ENCODE measurements at regions not wholly inside any gene's neighbourhood (a gene's known extent, or its start where the extent isn't known, plus 50 kb on each side); places are given as distances from the start of the nearest gene placed in this dataset.

DNA sequence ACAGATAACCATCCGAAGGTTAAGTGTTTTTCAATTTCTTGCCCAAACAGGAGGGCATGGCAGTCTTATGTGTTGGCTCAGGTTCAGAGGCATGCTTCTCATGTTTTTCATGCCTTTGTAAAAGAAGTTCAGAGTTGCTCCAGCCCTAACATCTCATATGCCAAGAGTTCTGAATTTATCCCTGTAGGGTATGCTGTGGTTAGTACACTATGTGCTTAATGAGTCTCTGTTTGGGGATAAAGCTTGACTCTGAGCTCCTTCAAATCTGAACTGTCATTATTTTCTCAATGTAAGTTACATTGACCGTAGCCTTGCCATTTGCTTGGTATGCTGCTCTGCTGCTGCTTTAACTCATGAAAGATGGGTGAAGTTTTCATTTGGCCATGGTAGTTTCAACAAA, 67.9 kb upstream of the PNPT1 start:
- no peaks in the 10 kb centered on the region for H3K9me3 ChIP-seq (ENCODE audit: control insufficient read depth, low read length, poor library complexity, severe bottlenecking)
- Mint-ChIP-seq H3K4me3 (no peak overlapping the region), H3K27me3 (peaks cover 65% of the 10 kb centered on the region), H3K27ac (no peak overlapping the region), H3K36me3 (ENCODE audit: low read depth) (no peaks in the 10 kb centered on the region), H3K4me1 (no peaks in the 10 kb centered on the region)
- DNase-seq = no peak
- ATAC-seq = no peak

DNA sequence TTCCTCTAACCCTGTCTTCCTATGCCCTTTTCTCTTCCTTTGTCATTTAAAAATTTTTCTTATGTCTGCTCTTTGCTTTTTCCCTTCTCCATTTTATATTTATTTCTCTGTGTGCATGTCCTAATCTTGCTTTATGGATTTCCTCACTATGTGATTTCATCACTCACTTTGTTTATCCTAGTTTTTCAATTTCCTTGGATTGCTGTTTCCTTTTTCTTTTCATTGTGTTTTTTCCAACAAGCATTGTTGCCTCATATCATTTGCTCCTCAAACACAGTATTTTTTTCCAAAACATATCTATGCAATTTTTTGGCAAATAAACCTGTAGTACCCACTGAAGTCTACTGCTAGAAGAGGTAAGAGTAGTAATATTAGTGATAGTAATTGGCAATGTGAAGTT, 67.4 kb upstream of the PNPT1 start:
- H3K9me3 ChIP-seq (ENCODE audit: control insufficient read depth, low read length, poor library complexity, severe bottlenecking) = no peaks in the 10 kb centered on the region
- H3K27me3 Mint-ChIP-seq = peaks cover 65% of the 10 kb centered on the region
- ATAC-seq (no peak), DNase-seq (no peak)
- H3K27ac Mint-ChIP-seq = no peak overlapping the region
- H3K36me3 Mint-ChIP-seq (ENCODE audit: low read depth) = no peaks in the 10 kb centered on the region
- H3K4me1 Mint-ChIP-seq = no peaks in the 10 kb centered on the region
- no peak overlapping the region for H3K4me3 Mint-ChIP-seq

DNA sequence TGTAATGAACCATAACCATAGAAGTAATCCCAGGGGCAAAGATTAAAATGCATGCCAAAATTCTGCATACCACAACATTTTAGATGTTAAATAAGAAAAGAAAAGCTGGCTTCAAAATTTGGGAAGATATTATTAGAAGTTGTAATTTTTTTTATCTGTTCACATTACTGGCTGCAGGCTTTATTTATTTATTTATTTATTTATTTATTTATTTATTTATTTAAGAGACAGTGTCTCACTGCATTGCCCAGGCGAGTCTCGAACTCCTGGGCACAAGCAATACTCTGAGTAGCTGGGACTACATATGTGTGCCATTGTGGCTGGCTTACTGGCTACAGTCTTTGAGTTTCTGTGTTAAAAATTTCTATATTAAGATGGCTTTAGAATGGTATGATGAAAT, 66.5 kb upstream of the PNPT1 start:
- Mint-ChIP-seq H3K4me1 (no peaks in the 10 kb centered on the region), H3K36me3 (ENCODE audit: low read depth) (no peaks in the 10 kb centered on the region), H3K27ac (no peak overlapping the region), H3K27me3 (peaks cover 58% of the 10 kb centered on the region), H3K4me3 (no peak overlapping the region)
- ATAC-seq (no peak), DNase-seq (no peak)
- no peaks in the 10 kb centered on the region for H3K9me3 ChIP-seq (ENCODE audit: control insufficient read depth, low read length, poor library complexity, severe bottlenecking)

DNA sequence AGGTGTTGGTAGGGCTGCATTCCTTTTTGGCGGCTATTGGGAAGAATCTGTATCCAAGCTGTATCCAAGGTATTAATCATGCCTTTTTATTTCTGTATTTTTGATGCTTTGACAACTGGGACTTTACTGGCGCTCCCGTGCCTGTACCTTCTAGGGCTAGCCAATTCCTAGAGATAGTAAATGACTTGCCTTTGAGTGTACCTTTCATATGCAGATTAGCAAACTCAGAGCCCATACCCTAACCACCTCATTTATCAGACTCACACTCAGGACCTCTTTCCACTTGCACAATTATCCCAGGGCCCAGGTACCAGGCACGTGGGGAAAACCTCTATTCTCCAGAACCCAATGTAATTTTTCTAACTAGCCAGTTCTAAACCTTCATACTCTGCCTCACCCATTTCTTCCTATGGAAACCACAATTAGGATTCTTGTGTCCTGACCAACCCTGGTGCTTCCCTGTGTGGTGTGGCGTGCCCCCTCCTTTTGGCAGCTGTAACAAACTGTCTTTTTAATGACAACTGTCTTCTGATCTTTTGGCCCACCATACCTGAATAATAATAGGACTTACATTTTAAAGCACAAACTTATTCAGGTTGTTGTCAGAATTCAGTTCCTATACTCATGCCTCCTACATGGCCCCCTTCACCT, 65.8 kb upstream of the PNPT1 start:
- no peaks in the 10 kb centered on the region for H3K9me3 ChIP-seq (ENCODE audit: control insufficient read depth, low read length, poor library complexity, severe bottlenecking)
- DNase-seq = no peak
- Mint-ChIP-seq H3K4me1 (no peaks in the 10 kb centered on the region), H3K27me3 (peaks cover 50% of the 10 kb centered on the region), H3K36me3 (ENCODE audit: low read depth) (peaks cover 3% of the 10 kb centered on the region), H3K4me3 (no peak overlapping the region), H3K27ac (no peak overlapping the region)
- no peak for ATAC-seq

DNA sequence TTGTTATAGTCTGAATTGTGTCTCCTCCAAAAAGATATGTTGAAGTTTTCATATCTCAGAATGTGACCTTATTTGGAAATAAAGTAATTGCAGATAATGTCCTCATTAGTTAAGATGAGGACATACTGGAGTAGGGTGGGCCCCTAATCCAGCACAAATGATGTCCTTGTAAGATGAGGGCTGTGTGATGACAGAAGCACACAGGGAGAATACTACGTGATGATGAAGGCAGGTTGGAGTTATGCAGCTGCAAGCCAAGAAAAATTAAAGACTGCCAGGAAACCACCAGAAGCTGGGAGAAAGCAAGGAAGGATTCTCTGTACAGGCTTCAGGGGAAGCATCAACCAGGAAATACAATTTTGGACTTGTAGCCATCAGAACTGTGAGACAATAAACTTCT, 58.3 kb upstream of the PNPT1 start:
- Mint-ChIP-seq H3K27ac (no peak overlapping the region), H3K4me3 (no peak overlapping the region), H3K27me3 (peaks cover 5% of the 10 kb centered on the region), H3K36me3 (ENCODE audit: low read depth) (peaks cover 3% of the 10 kb centered on the region), H3K4me1 (no peaks in the 10 kb centered on the region)
- H3K9me3 ChIP-seq (ENCODE audit: control insufficient read depth, low read length, poor library complexity, severe bottlenecking) = no peaks in the 10 kb centered on the region
- ATAC-seq (no peak), DNase-seq (no peak)

DNA sequence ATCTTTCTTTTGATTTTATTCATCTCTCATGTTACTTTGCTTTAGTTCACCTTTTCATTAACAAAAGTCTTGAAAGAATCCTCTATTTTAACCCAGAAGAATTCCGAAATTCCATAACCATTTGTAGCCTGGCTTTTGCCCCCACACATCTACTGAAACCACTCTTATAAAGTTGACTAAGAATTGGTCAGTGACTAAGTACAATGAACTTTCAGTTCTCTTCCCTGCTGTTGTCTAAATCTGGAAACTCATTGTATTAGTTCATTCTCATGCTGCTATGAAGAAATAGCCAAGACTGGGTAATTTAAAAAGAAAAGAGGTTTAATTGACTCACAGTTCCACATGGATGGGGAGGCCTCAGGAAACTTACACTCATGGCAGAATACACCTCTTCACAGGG, 49.9 kb upstream of the PNPT1 start:
- Mint-ChIP-seq H3K27ac (no peak overlapping the region), H3K36me3 (ENCODE audit: low read depth) (no peaks in the 10 kb centered on the region), H3K27me3 (peaks cover 35% of the 10 kb centered on the region), H3K4me3 (no peak overlapping the region), H3K4me1 (no peaks in the 10 kb centered on the region)
- ATAC-seq (no peak), DNase-seq (no peak)
- no peaks in the 10 kb centered on the region for H3K9me3 ChIP-seq (ENCODE audit: control insufficient read depth, low read length, poor library complexity, severe bottlenecking)
